Calu3 (cell line): ENCODE measurements at regions not wholly inside any gene's neighbourhood (a gene's known extent, or its start where the extent isn't known, plus 50 kb on each side); places are given as distances from the start of the nearest gene placed in this dataset.
A peak's percentile ranks its signal among the peaks of the same experiment; 100 is the strongest.

ENCODE experiments used
- BruUV-seq: library from RNA; stranded (reverse); fragments of 400-500 nt; replicated peaks from 2 replicates; lab custom pipeline; 2021; lab: Mats Ljungman, UMichigan
- CTCF ChIA-PET: fragments of 300-600 bp; sonication (Branson Sonifier 250); formaldehyde crosslinking; loops from one replicate; lab custom pipeline; 2022; ENCODE audit warnings: antibody characterized with exemption; lab: Charles Lee
- DNase-seq: peaks from one replicate; pipeline ENCODE4 v3.0.0; 2022
- H3K27ac Mint-ChIP-seq: one replicate; pipeline ENCODE4 v1.8.0; 2022; ENCODE audit warnings: mixed read lengths; ENCODE audit not compliant: unreplicated experiment
- H3K27me3 Mint-ChIP-seq: one replicate; pipeline ENCODE4 v1.8.0; 2022; ENCODE audit warnings: mixed read lengths; ENCODE audit not compliant: unreplicated experiment
- H3K36me3 Mint-ChIP-seq: one replicate; pipeline ENCODE4 v1.8.0; 2022; ENCODE audit warnings: mild to moderate bottlenecking, moderate library complexity, mixed read lengths; ENCODE audit not compliant: insufficient read depth, unreplicated experiment
- H3K4me1 Mint-ChIP-seq: one replicate; pipeline ENCODE4 v1.8.0; 2022; ENCODE audit warnings: mild to moderate bottlenecking, low read depth, mixed read lengths; ENCODE audit not compliant: unreplicated experiment
- H3K4me3 Mint-ChIP-seq: one replicate; pipeline ENCODE4 v1.8.0; 2022; ENCODE audit warnings: mild to moderate bottlenecking, low read depth, moderate library complexity, mixed read lengths; ENCODE audit not compliant: unreplicated experiment
- H3K9me3 Mint-ChIP-seq: one replicate; pipeline ENCODE4 v1.8.0; 2022; ENCODE audit warnings: low read depth, mixed read lengths; ENCODE audit not compliant: unreplicated experiment
- intact Hi-C: fragments of 100-400 bp; cut with micrococcal nuclease; formaldehyde crosslinking; loops from one replicate; pipeline ENCODE4 v1.10.0; 2022; ENCODE audit not compliant: unreplicated experiment
- TF ChIP-seq, protein P1 (sequence below): fragments of 200-600 bp; IDR thresholded peaks from one replicate; pipeline ENCODE4 v1.8.0; 2022; ENCODE audit warnings: antibody characterized with exemption; ENCODE audit not compliant: unreplicated experiment

DNA sequence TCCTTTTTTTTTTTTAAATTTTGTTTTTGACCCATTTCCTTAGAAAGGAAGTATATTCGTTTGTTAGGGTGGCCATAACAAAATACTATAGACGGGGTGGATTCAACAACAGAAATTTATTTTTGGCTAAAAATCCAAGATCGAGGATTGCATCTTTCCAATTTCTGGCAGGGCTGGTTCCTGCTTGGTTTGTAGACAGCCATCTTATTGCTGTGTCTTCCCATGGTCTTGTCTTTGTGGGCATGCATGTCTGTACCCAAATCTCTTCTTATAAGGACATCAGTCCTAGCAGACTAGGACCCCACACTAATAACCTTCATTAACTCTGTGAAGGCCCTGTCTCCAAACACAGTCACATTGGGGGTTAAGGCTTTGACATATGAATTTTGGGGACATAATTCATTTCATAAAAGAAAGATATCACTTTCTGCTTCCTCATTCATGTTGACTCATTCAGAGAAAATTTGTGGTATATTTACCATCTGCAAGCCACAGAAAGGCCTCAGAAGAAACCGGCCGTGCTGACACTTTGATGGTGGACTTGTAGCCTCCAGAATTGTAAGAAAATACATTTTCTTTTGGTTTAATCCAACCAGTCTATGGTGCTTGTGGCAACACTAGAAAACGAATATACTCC, 262.1 kb downstream of the LPIN1 start:
- Mint-ChIP-seq H3K36me3 (no peaks in the 10 kb centered on the region), H3K27ac (peak overlapping the region; percentile 52), H3K9me3 (no peaks in the 10 kb centered on the region), H3K27me3 (no peaks in the 10 kb centered on the region), H3K4me1 (peaks cover 62% of the 10 kb centered on the region), H3K4me3 (no peak overlapping the region)
- intact Hi-C loops = no loop called here
- no TSS peak for BruUV-seq
- TF ChIP-seq, protein P1, sequence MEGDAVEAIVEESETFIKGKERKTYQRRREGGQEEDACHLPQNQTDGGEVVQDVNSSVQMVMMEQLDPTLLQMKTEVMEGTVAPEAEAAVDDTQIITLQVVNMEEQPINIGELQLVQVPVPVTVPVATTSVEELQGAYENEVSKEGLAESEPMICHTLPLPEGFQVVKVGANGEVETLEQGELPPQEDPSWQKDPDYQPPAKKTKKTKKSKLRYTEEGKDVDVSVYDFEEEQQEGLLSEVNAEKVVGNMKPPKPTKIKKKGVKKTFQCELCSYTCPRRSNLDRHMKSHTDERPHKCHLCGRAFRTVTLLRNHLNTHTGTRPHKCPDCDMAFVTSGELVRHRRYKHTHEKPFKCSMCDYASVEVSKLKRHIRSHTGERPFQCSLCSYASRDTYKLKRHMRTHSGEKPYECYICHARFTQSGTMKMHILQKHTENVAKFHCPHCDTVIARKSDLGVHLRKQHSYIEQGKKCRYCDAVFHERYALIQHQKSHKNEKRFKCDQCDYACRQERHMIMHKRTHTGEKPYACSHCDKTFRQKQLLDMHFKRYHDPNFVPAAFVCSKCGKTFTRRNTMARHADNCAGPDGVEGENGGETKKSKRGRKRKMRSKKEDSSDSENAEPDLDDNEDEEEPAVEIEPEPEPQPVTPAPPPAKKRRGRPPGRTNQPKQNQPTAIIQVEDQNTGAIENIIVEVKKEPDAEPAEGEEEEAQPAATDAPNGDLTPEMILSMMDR = no peak
- DNase-seq = peak; percentile 47
- CTCF ChIA-PET = no interaction called here

DNA sequence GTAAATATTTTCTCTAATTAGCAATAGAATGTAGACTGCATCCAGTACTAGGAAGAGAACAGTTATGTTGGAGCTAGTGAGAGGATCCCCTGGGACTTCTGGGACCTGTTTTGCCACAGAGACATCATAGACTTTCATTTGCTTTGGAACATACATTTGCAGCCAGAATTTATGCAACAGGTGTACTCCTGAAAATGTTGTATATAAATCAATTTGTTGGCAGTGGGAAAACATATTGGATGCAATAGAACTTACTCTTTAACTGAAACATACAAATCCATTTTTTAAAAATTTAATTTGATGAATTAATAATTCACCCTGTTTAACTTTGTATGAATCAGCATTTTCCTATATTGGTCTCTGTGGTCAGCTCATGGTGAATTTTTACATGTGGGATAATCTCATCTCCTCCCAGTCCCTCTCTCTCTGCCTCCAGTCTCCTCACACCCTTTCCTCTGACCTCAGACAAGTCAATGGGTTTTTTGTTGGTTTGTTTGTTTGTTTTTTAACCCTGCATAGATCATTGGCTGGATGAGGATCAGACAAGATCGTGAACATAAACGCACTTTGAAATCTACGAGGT, 263.0 kb downstream of the LPIN1 start:
- TF ChIP-seq, protein P1 = no peak
- no peaks in the 10 kb centered on the region for H3K9me3 Mint-ChIP-seq
- intact Hi-C loops = no loop called here
- no TSS peak for BruUV-seq
- no peak overlapping the region for H3K4me3 Mint-ChIP-seq
- H3K4me1 Mint-ChIP-seq = peaks cover 62% of the 10 kb centered on the region
- DNase-seq = no peak
- CTCF ChIA-PET = no interaction called here
- no peaks in the 10 kb centered on the region for H3K27me3 Mint-ChIP-seq
- H3K36me3 Mint-ChIP-seq = no peaks in the 10 kb centered on the region
- no peak overlapping the region for H3K27ac Mint-ChIP-seq

DNA sequence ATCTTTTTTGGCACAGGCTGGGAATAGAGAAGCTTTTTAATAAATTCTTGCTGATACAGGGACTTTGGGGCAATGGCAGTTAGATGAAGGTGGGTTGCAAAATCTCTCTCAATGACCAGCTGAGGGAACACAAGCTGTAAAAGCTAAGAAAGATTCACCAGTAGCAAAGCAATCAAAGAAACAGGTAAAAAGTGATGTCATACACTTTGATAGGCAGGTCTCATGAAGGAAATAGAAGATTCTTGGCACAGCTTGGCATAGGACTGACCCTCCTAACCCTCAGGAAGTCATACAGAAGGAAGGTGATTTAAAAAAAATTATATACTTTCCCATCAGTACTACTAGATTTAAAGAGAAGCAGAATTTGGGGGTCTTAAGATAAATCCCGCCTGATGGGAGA, 263.6 kb downstream of the LPIN1 start:
- H3K9me3 Mint-ChIP-seq = no peaks in the 10 kb centered on the region
- H3K27me3 Mint-ChIP-seq = no peaks in the 10 kb centered on the region
- intact Hi-C loops = no loop called here
- TF ChIP-seq, protein P1 = no peak
- no peak for DNase-seq
- CTCF ChIA-PET = no interaction called here
- BruUV-seq = no TSS peak
- no peaks in the 10 kb centered on the region for H3K36me3 Mint-ChIP-seq
- H3K4me3 Mint-ChIP-seq = no peak overlapping the region
- no peak overlapping the region for H3K27ac Mint-ChIP-seq
- peaks cover 62% of the 10 kb centered on the region for H3K4me1 Mint-ChIP-seq

DNA sequence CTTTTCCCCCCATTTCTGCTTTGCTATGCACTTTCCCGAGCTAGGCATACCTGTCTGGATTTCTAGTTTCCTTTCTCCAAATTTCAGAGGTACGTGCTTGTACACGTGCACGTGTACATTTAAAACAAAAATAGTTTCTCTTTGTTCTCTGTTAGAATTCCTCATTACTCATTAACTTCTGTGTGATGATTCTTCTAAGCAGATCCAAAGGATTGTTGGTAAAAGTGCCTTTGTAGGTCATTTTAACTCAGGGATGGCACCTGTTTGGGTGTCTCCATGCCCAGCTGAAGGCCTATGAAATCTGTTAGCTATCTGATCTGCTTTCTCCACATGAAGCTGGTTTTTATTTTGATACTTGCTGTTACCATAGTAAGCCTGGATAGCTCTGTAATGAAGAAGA, 264.3 kb downstream of the LPIN1 start:
- CTCF ChIA-PET = no interaction called here
- TF ChIP-seq, protein P1 = no peak
- H3K27me3 Mint-ChIP-seq = peaks cover under 1% of the 10 kb centered on the region
- H3K4me3 Mint-ChIP-seq = no peak overlapping the region
- BruUV-seq = no TSS peak
- H3K27ac Mint-ChIP-seq = peak overlapping the region; percentile 36
- DNase-seq = no peak
- peaks cover 61% of the 10 kb centered on the region for H3K4me1 Mint-ChIP-seq
- H3K9me3 Mint-ChIP-seq = no peaks in the 10 kb centered on the region
- H3K36me3 Mint-ChIP-seq = no peaks in the 10 kb centered on the region
- intact Hi-C loops = no loop called here
